Stromal cell of bone marrow (primary cell): ENCODE measurements at regions not wholly inside any gene's neighbourhood (a gene's known extent, or its start where the extent isn't known, plus 50 kb on each side); places are given as distances from the start of the nearest gene placed in this dataset.
A peak's percentile ranks its signal among the peaks of the same experiment; 100 is the strongest.

Experiments used
- DNase-seq: peaks from one replicate; pipeline ENCODE4 v3.0.0-alpha.2; 2012; ENCODE audit warnings: low read depth

- DNase-seq: no peak
Measured at GRCh38 chr1:200252531-200252930, 157.3 kb downstream of the ZNF281 start.

- no peak for DNase-seq
Measured at GRCh38 chr1:200250469-200250868, 159.4 kb downstream of the ZNF281 start.

- DNase-seq: no peak
Measured at GRCh38 chr1:200248541-200248940, 161.3 kb downstream of the ZNF281 start.

- no peak for DNase-seq
Measured at GRCh38 chr1:200247518-200247917, 162.3 kb downstream of the ZNF281 start.

- peak; percentile 28 for DNase-seq
Measured at GRCh38 chr1:200245473-200245872, 164.4 kb downstream of the ZNF281 start.

- no peak for DNase-seq
Measured at GRCh38 chr1:200243042-200243437, 166.8 kb downstream of the ZNF281 start.

GRCh38 chr1:200242110-200243041 is 167.5 kb downstream of the ZNF281 start:
- no peak for DNase-seq

- no peak for DNase-seq
Measured at GRCh38 chr1:200240656-200241055, 169.2 kb downstream of the ZNF281 start.

GRCh38 chr1:200238311-200238710 is 171.5 kb downstream of the ZNF281 start:
- DNase-seq: no peak

GRCh38 chr1:200237066-200237465 is 172.8 kb downstream of the ZNF281 start:
- DNase-seq: no peak

GRCh38 chr1:200234938-200235337 is 174.9 kb downstream of the ZNF281 start:
- no peak for DNase-seq

- no peak for DNase-seq
Measured at GRCh38 chr1:200233393-200233792, 176.4 kb downstream of the ZNF281 start.

- no peak for DNase-seq
Measured at GRCh38 chr1:200231787-200232231, 178.0 kb downstream of the ZNF281 start.

GRCh38 chr1:200230671-200231070 is 179.2 kb downstream of the ZNF281 start:
- no peak for DNase-seq

- no peak for DNase-seq
Measured at GRCh38 chr1:200228486-200228885, 181.3 kb downstream of the ZNF281 start.

- no peak for DNase-seq
Measured at GRCh38 chr1:200228081-200228480, 181.8 kb downstream of the ZNF281 start.
